ENCODE measurements at regions not wholly inside any gene's neighbourhood (a gene's known extent, or its start where the extent isn't known, plus 50 kb on each side); places are given as distances from the start of the nearest gene placed in this dataset.

DNA sequence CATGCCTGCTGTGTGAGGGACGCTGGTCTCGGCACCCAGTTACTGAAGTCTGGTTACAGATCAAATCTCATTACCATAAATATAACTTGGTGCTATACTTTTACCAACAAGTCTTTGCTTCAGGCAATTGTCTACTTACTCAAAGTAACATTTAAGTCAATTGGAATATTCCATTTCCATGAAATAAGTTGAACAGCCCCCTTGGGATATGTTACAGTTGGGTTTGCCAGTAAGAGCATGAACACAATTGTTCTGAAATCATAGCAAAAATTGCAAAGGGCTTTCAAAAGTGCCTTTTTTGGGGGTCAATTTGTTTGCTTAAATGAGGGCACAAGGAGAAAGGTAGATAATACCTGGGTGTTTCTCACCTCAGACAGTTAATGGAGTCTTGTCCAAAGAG lies 170.9 kb upstream of the EXOC2 start:
- no peak for TF ChIP-seq EZH2 (optimal IDR thresholded peaks at IDR 0.05; ENCODE audit: low read depth, low read length)
- TF ChIP-seq, protein P1, sequence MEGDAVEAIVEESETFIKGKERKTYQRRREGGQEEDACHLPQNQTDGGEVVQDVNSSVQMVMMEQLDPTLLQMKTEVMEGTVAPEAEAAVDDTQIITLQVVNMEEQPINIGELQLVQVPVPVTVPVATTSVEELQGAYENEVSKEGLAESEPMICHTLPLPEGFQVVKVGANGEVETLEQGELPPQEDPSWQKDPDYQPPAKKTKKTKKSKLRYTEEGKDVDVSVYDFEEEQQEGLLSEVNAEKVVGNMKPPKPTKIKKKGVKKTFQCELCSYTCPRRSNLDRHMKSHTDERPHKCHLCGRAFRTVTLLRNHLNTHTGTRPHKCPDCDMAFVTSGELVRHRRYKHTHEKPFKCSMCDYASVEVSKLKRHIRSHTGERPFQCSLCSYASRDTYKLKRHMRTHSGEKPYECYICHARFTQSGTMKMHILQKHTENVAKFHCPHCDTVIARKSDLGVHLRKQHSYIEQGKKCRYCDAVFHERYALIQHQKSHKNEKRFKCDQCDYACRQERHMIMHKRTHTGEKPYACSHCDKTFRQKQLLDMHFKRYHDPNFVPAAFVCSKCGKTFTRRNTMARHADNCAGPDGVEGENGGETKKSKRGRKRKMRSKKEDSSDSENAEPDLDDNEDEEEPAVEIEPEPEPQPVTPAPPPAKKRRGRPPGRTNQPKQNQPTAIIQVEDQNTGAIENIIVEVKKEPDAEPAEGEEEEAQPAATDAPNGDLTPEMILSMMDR (IDR thresholded peaks at IDR 0.05; ENCODE audit: low read length), result no peak
- no peak for TF ChIP-seq EZH2phosphoT487 (IDR thresholded peaks at IDR 0.05; ENCODE audit: low read length)

Data from MM.1S (cell line).